DOHH2 (cell line): ENCODE measurements at regions not wholly inside any gene's neighbourhood (a gene's known extent, or its start where the extent isn't known, plus 50 kb on each side); places are given as distances from the start of the nearest gene placed in this dataset.

Experiments
- H3F3A ChIP-seq: fragments of 200-600 bp; sonication (generic), shearing (Covaris generic); 2 replicates; pipeline ENCODE4 v1.6.0; 2016; ENCODE audit warnings: antibody characterized with exemption, mild to moderate bottlenecking; ENCODE audit not compliant: control insufficient read depth, insufficient read depth
- H3K27ac ChIP-seq: fragments of 200-600 bp; sonication (generic); 2 replicates; pipeline ENCODE4 v1.5.1; 2014; ENCODE audit warnings: low read depth, mild to moderate bottlenecking, low read length, moderate library complexity
- H3K27me3 ChIP-seq: fragments of 200-600 bp; sonication (generic); 2 replicates; pipeline ENCODE4 v1.6.1; 2014; ENCODE audit warnings: mild to moderate bottlenecking, low read length, mixed read lengths; ENCODE audit not compliant: control insufficient read depth
- H3K36me3 ChIP-seq: fragments of 200-600 bp; sonication (generic); 2 replicates; pipeline ENCODE4 v1.6.1; 2014; ENCODE audit warnings: mild to moderate bottlenecking, low read length, moderate library complexity, mixed read lengths; ENCODE audit not compliant: control insufficient read depth
- H3K4me1 ChIP-seq: fragments of 200-600 bp; sonication (generic); 2 replicates; pipeline ENCODE4 v1.6.1; 2014; ENCODE audit warnings: mild to moderate bottlenecking, low read length, mixed read lengths; ENCODE audit not compliant: control insufficient read depth
- H3K4me2 ChIP-seq: fragments of 200-600 bp; sonication (generic); 2 replicates; pipeline ENCODE4 v1.6.0; 2014; ENCODE audit warnings: mild to moderate bottlenecking, low read length, moderate library complexity
- H3K4me3 ChIP-seq: fragments of 200-600 bp; sonication (generic); 2 replicates; pipeline ENCODE4 v1.5.1; 2014; ENCODE audit warnings: mild to moderate bottlenecking, low read length, mixed read lengths
- H3K79me2 ChIP-seq: fragments of 200-600 bp; sonication (generic); 2 replicates; pipeline ENCODE4 v1.6.1; 2014; ENCODE audit warnings: mild to moderate bottlenecking, low read length, mixed read lengths; ENCODE audit not compliant: control insufficient read depth
- H3K9me2 ChIP-seq: fragments of 200-600 bp; sonication (generic); replicated peaks from 2 replicates; pipeline ENCODE4 v1.6.1; 2014; ENCODE audit warnings: mild to moderate bottlenecking, low read length, mixed read lengths; ENCODE audit not compliant: control insufficient read depth
- H3K9me3 ChIP-seq: fragments of 200-600 bp; sonication (generic); 2 replicates; pipeline ENCODE4 v1.6.1; 2014; ENCODE audit warnings: antibody characterized with exemption, low read length, mixed read lengths; ENCODE audit not compliant: control insufficient read depth, insufficient read depth
- H4K20me1 ChIP-seq: fragments of 200-600 bp; sonication (generic); 2 replicates; pipeline ENCODE4 v1.6.0; 2014; ENCODE audit warnings: low read depth, mild to moderate bottlenecking, antibody characterized with exemption, low read length, moderate library complexity; ENCODE audit not compliant: control insufficient read depth, insufficient read depth
- CTCF ChIP-seq: fragments of 200-600 bp; sonication (generic); IDR thresholded peaks from one replicate; pipeline ENCODE4 v1.5.1; 2014; ENCODE audit warnings: antibody characterized with exemption, mild to moderate bottlenecking, low read depth, low read length; ENCODE audit not compliant: poor library complexity, severe bottlenecking
- EZH2phosphoT487 ChIP-seq: fragments of 200-600 bp; sonication (generic); IDR thresholded peaks from 2 replicates; pipeline ENCODE4 v1.6.1; 2017; ENCODE audit warnings: borderline replicate concordance, mild to moderate bottlenecking, antibody characterized with exemption, low read length, moderate library complexity, mixed read lengths

GRCh38 chr9:135210676-135211523 lies 123.4 kb downstream of the OLFM1 start:
- H3K27me3 ChIP-seq = no peaks in the 10 kb centered on the region
- H3K79me2 ChIP-seq = no peaks in the 10 kb centered on the region
- no peak overlapping the region for H3K27ac ChIP-seq
- no peaks in the 10 kb centered on the region for H3K36me3 ChIP-seq
- H3K4me1 ChIP-seq = no peaks in the 10 kb centered on the region
- H3K4me2 ChIP-seq = no peak overlapping the region
- no peak overlapping the region for H3K4me3 ChIP-seq
- no peaks in the 10 kb centered on the region for H4K20me1 ChIP-seq
- H3F3A ChIP-seq = no peaks in the 10 kb centered on the region
- TF ChIP-seq EZH2phosphoT487 (no peak), CTCF (no peak)
- H3K9me3 ChIP-seq = peaks cover 26% of the 10 kb centered on the region; the same call in 1 of the 2 replicates
- no peaks in the 10 kb centered on the region for H3K9me2 ChIP-seq

GRCh38 chr9:135211524-135211890 lies 124.0 kb downstream of the OLFM1 start:
- TF ChIP-seq CTCF (no peak), EZH2phosphoT487 (no peak)
- Histone ChIP-seq H3K27me3 (no peaks in the 10 kb centered on the region), H3K79me2 (no peaks in the 10 kb centered on the region)

GRCh38 chr9:135212961-135213360 lies 125.5 kb downstream of the OLFM1 start:
- TF ChIP-seq EZH2phosphoT487 (no peak), CTCF (no peak)
- no peaks in the 10 kb centered on the region for H3K79me2 ChIP-seq
- no peaks in the 10 kb centered on the region for H3K4me1 ChIP-seq
- H3F3A ChIP-seq = no peaks in the 10 kb centered on the region
- H3K9me2 ChIP-seq = no peaks in the 10 kb centered on the region
- no peaks in the 10 kb centered on the region for H3K27me3 ChIP-seq
- H4K20me1 ChIP-seq = no peaks in the 10 kb centered on the region
- H3K36me3 ChIP-seq = no peaks in the 10 kb centered on the region
- H3K4me2 ChIP-seq = no peak overlapping the region
- no peak overlapping the region for H3K4me3 ChIP-seq
- peaks cover 26% of the 10 kb centered on the region; the same call in 1 of the 2 replicates for H3K9me3 ChIP-seq
- no peak overlapping the region for H3K27ac ChIP-seq

More at GRCh38 chr9:135211524-135211890, 124.0 kb downstream of the OLFM1 start:
- no peak overlapping the region for H3K4me2 ChIP-seq
- no peaks in the 10 kb centered on the region for H3K9me2 ChIP-seq
- no peak overlapping the region for H3K4me3 ChIP-seq
- H3K9me3 ChIP-seq = peaks cover 26% of the 10 kb centered on the region; the same call in 1 of the 2 replicates
- H3K36me3 ChIP-seq = no peaks in the 10 kb centered on the region
- no peaks in the 10 kb centered on the region for H3F3A ChIP-seq
- H3K27ac ChIP-seq = no peak overlapping the region
- H3K4me1 ChIP-seq = no peaks in the 10 kb centered on the region
- H4K20me1 ChIP-seq = no peaks in the 10 kb centered on the region
